ENCODE measurements at regions not wholly inside any gene's neighbourhood (a gene's known extent, or its start where the extent isn't known, plus 50 kb on each side); places are given as distances from the start of the nearest gene placed in this dataset.
"Not testable (repeated sequence)": the region's sequence is repeated elsewhere in the genome, so short reads cannot be mapped to it uniquely, and the experiment has no call there.

DNA sequence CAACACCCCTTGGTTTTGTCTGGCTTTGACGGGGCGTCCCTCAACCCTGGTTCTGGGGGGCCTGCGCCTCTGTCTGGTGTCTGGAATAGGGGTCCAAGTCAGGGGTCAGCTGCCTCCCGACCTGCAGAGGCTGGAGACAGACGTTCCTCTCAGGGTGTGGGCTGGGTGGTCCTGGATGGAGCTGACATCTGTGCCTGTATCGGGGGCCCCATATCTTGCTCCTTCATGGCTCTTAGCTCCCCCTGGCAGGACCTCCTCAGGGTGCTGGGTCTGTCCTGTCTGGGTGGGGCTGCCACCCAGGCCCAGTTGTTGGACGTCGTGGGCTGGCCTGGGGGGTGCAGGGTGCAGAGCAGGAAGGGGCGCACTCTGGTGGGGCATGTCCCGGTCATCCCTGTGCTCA is 374.8 kb downstream of the TMEM121 start:
- TF ChIP-seq, protein P1, sequence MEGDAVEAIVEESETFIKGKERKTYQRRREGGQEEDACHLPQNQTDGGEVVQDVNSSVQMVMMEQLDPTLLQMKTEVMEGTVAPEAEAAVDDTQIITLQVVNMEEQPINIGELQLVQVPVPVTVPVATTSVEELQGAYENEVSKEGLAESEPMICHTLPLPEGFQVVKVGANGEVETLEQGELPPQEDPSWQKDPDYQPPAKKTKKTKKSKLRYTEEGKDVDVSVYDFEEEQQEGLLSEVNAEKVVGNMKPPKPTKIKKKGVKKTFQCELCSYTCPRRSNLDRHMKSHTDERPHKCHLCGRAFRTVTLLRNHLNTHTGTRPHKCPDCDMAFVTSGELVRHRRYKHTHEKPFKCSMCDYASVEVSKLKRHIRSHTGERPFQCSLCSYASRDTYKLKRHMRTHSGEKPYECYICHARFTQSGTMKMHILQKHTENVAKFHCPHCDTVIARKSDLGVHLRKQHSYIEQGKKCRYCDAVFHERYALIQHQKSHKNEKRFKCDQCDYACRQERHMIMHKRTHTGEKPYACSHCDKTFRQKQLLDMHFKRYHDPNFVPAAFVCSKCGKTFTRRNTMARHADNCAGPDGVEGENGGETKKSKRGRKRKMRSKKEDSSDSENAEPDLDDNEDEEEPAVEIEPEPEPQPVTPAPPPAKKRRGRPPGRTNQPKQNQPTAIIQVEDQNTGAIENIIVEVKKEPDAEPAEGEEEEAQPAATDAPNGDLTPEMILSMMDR (IDR thresholded peaks at IDR 0.05) = no peak
- ChIA-PET POLR2A (interaction anchor here (1.2 to 7.2 kb wide), 2 partner anchors 38 to 44 kb away, joined by 3 to 63 read pairs; no protein-coding TSS in a partner anchor), CTCF (no interaction called here)
- ATAC-seq (ENCODE audit: low read depth) (no peak), DNase-seq (no peak)
- Mint-ChIP-seq H3K4me3 (peak overlapping the region; percentile 35), H3K27me3 (no peaks in the 10 kb centered on the region), H3K4me1 (peaks cover 21% of the 10 kb centered on the region), H3K27ac (peak overlapping the region; percentile 30), H3K9me3 (no peaks in the 10 kb centered on the region), H3K36me3 (ENCODE audit: low read depth) (peaks cover 5% of the 10 kb centered on the region)
- intact Hi-C loops (cut with micrococcal nuclease) = no loop called here

DNA sequence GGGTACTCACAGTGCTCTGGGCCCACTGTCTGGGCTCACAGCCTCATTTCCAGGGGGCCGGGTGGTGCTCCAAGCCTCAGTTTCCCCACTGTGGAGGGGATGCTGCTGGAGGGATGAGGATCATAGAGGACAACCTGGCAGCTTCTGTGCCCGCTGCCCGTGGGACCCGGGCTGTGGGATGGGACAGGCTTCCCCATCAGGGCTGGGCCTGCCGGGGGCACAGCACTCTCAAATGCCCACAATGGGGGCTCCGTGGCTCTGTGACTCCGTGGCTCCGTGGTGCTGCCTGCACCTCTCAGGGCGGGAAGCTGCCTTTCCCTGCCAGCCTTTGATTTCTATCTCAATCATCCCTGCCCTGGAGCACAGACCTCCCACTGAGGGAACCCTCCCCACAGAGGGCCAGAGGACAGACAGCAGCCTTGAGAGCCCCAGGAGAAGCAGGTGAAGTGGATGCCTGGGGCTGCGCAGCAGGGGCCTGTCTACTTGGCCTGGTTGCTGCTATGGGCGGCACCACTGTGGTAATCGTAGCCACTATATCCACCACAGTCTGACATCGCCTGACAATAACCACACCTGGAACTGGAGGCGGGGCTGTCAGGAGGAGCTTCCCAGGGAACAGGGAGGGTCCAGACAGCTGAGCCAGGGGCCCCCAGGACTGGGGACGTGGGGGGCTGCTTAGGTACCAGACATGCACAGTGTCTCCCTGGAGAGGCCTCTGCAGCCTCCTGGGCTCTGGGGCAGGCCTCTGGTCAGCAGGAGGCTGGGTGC is 375.9 kb downstream of the TMEM121 start:
- peak overlapping the region; percentile 56 for H3K27ac Mint-ChIP-seq
- no peaks in the 10 kb centered on the region for H3K9me3 Mint-ChIP-seq
- H3K27me3 Mint-ChIP-seq = no peaks in the 10 kb centered on the region
- ChIA-PET CTCF (no interaction called here), POLR2A (interaction anchor here (1.4 to 7.2 kb wide), 2 partner anchors 40 to 41 kb away, joined by 4 to 63 read pairs; no protein-coding TSS in a partner anchor)
- peaks cover 3% of the 10 kb centered on the region for H3K36me3 Mint-ChIP-seq (ENCODE audit: low read depth)
- peaks cover 19% of the 10 kb centered on the region for H3K4me1 Mint-ChIP-seq
- no peak for ATAC-seq (ENCODE audit: low read depth)
- no peak overlapping the region for H3K4me3 Mint-ChIP-seq
- DNase-seq = no peak
- intact Hi-C loops (cut with micrococcal nuclease) = no loop called here
- TF ChIP-seq, protein P1 (IDR thresholded peaks at IDR 0.05) = no peak

DNA sequence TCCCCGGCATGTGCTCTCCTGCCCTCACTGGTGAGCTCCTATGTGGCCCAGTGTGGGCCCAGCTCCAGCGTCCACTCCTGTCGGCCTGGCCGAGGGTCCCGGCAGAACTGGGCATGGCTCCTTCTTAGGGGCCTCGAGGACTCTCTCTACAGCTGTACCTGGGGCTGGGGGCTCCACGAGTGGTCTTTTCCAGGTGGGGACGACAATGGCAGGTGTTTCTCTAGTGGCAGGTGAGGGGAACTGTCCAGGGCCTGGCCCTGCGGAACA is 376.4 kb downstream of the TMEM121 start:
- POLR2A ChIA-PET = interaction anchor here (1.4 kb wide), 1 partner anchor 41 kb away, joined by 4 read pairs; no protein-coding TSS in a partner anchor
- H3K27ac Mint-ChIP-seq = not testable (repeated sequence)

DNA sequence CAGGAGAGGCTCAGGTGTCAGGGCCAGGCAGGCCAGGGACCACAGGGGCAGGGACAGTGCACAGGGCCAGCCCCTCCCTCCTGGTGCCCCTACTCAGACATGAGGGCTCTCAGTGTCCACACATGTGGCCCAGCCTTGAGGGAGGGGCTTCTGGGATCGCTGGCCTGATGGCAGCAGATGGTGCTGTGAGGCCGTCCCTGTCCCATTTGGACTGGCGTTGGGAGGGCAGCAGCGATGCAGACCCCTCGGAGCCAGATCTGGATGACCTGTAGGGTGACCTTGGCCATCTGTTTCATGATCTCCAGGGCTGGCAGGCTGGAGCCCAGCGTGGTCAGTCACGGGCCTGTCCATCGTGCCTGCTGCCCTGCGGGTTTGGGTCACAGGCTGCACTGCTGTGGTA is 377.6 kb downstream of the TMEM121 start:
- peaks cover 3% of the 10 kb centered on the region for H3K36me3 Mint-ChIP-seq (ENCODE audit: low read depth)
- DNase-seq = no peak
- intact Hi-C loops (cut with micrococcal nuclease) = no loop called here
- H3K27me3 Mint-ChIP-seq = no peaks in the 10 kb centered on the region
- H3K4me1 Mint-ChIP-seq = peaks cover 24% of the 10 kb centered on the region
- no peak overlapping the region for H3K4me3 Mint-ChIP-seq
- no peak for ATAC-seq (ENCODE audit: low read depth)
- TF ChIP-seq, protein P1 (IDR thresholded peaks at IDR 0.05) = no peak
- ChIA-PET CTCF (no interaction called here), POLR2A (interaction anchor here (1.4 to 3.1 kb wide), 2 partner anchors 42 kb away, joined by 4 to 20 read pairs; no protein-coding TSS in a partner anchor)
- H3K9me3 Mint-ChIP-seq = no peaks in the 10 kb centered on the region
- H3K27ac Mint-ChIP-seq = peak overlapping the region; percentile 35

More for the DNA sequence above, 376.4 kb downstream of the TMEM121 start:
- Mint-ChIP-seq H3K4me3 (peak overlapping the region; percentile 24), H3K4me1 (peaks cover 22% of the 10 kb centered on the region)
- DNase-seq; intact Hi-C loops (cut with micrococcal nuclease); ATAC-seq (ENCODE audit: low read depth); H3K36me3 Mint-ChIP-seq (ENCODE audit: low read depth); H3K27me3 Mint-ChIP-seq; H3K9me3 Mint-ChIP-seq; CTCF ChIA-PET: not testable (repeated sequence)

DNA sequence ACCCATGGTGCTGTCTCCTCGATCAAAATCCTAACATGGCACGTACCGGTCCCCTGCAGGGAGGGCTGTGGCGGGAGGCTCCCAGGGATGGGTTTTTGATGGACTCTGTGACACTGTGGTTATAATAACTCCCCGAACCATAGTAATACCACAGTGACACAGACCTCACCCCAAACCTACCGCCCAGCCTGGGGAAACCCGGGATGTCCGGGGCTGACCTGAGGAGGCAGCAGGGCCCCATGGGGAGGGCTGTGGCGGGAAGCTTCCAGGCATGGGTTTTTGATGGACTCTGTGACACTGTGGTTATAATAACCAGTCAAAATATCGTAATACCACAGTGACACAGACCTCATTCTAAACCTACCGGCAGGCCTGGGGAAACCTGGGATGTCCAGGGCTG is 378.0 kb downstream of the TMEM121 start:
- Mint-ChIP-seq H3K36me3 (ENCODE audit: low read depth) (peaks cover 3% of the 10 kb centered on the region), H3K4me3 (peak overlapping the region; percentile 53), H3K27ac (peak overlapping the region; percentile 35), H3K4me1 (peaks cover 24% of the 10 kb centered on the region), H3K27me3 (no peaks in the 10 kb centered on the region), H3K9me3 (no peaks in the 10 kb centered on the region)
- ChIA-PET CTCF (no interaction called here), POLR2A (interaction anchor here (3.1 kb wide), 1 partner anchor 42 kb away, joined by 20 read pairs; no protein-coding TSS in a partner anchor)
- DNase-seq (no peak), ATAC-seq (ENCODE audit: low read depth) (no peak)
- intact Hi-C loops (cut with micrococcal nuclease) = no loop called here
- TF ChIP-seq, protein P1 (IDR thresholded peaks at IDR 0.05) = no peak
